GM23338 (cell line): ENCODE measurements at regions not wholly inside any gene's neighbourhood (a gene's known extent, or its start where the extent isn't known, plus 50 kb on each side); places are given as distances from the start of the nearest gene placed in this dataset.

Source experiments
- ATAC-seq: fragments of 200-7000 bp; cut with Tn5 transposase; 3 replicates; pipeline ENCODE4 v1.9.1; 2020
- DNase-seq: peaks from one replicate; pipeline ENCODE4 v3.0.0-alpha.2; 2015; ENCODE audit warnings: low spot score
- H2AFZ ChIP-seq: fragments of 200-600 bp; sonication (generic); 2 replicates; pipeline ENCODE4 v1.8.0; 2016; ENCODE audit warnings: antibody characterized with exemption, mild to moderate bottlenecking, moderate library complexity
- H3F3A ChIP-seq: fragments of 200-600 bp; sonication (generic); replicated peaks from 2 replicates; pipeline ENCODE4 v1.8.0; 2017; ENCODE audit warnings: antibody characterized with exemption, mixed run types, low read depth
- H3K27ac ChIP-seq: fragments of 200-600 bp; sonication (generic); 2 replicates; pipeline ENCODE4 v1.6.1; 2016; ENCODE audit warnings: low read depth
- H3K27me3 ChIP-seq: fragments of 200-600 bp; sonication (generic); 2 replicates; pipeline ENCODE4 v1.8.0; 2016; ENCODE audit warnings: mild to moderate bottlenecking, mixed run types, moderate library complexity; ENCODE audit not compliant: insufficient read depth
- H3K36me3 ChIP-seq: fragments of 200-600 bp; sonication (generic); 2 replicates; pipeline ENCODE4 v1.8.0; 2016; ENCODE audit warnings: mild to moderate bottlenecking; ENCODE audit not compliant: insufficient read depth
- H3K4me1 ChIP-seq: fragments of 200-600 bp; sonication (generic); 2 replicates; pipeline ENCODE4 v1.8.0; 2016; ENCODE audit warnings: mild to moderate bottlenecking, moderate library complexity; ENCODE audit not compliant: insufficient read depth
- H3K4me2 ChIP-seq: fragments of 200-600 bp; sonication (generic); 2 replicates; pipeline ENCODE4 v1.7.1; 2017; ENCODE audit warnings: mixed run types
- H3K4me3 ChIP-seq: fragments of 200-600 bp; sonication (generic); 2 replicates; pipeline ENCODE4 v1.6.1; 2016; ENCODE audit warnings: mixed run types
- H3K79me2 ChIP-seq: fragments of 200-600 bp; sonication (generic); replicated peaks from 2 replicates; pipeline ENCODE4 v1.8.0; 2017; ENCODE audit warnings: mild to moderate bottlenecking; ENCODE audit not compliant: insufficient read depth
- H3K9me2 ChIP-seq: fragments of 200-600 bp; sonication (generic); 2 replicates; pipeline ENCODE4 v1.8.0; 2017; ENCODE audit not compliant: insufficient read depth
- H4K20me1 ChIP-seq: fragments of 200-600 bp; sonication (generic); replicated peaks from 2 replicates; pipeline ENCODE4 v1.8.0; 2017; ENCODE audit warnings: mild to moderate bottlenecking; ENCODE audit not compliant: insufficient read depth
- H3K27ac Mint-ChIP-seq: 2 replicates; pipeline ENCODE4 v1.8.0; 2020; ENCODE audit warnings: inconsistent platforms, mild to moderate bottlenecking, moderate library complexity, mixed read lengths
- H3K27me3 Mint-ChIP-seq: 3 replicates; pipeline ENCODE4 v1.8.0; 2022; ENCODE audit warnings: low read depth, mild to moderate bottlenecking, moderate library complexity, mixed read lengths, inconsistent platforms; ENCODE audit not compliant: insufficient read depth, poor library complexity
- H3K36me3 Mint-ChIP-seq: 3 replicates; pipeline ENCODE4 v1.8.0; 2021; ENCODE audit warnings: low read depth, mild to moderate bottlenecking, inconsistent platforms, moderate library complexity, mixed read lengths
- H3K4me1 Mint-ChIP-seq: 3 replicates; pipeline ENCODE4 v1.8.0; 2020; ENCODE audit warnings: mild to moderate bottlenecking, inconsistent platforms, mixed read lengths
- H3K4me3 Mint-ChIP-seq: 3 replicates; pipeline ENCODE4 v1.8.0; 2021; ENCODE audit warnings: moderate library complexity, mild to moderate bottlenecking, inconsistent platforms, mixed read lengths
- H3K9me3 Mint-ChIP-seq: 3 replicates; pipeline ENCODE4 v1.8.0; 2020; ENCODE audit warnings: moderate library complexity, mild to moderate bottlenecking, inconsistent platforms, mixed read lengths
- CREB1 ChIP-seq: fragments of 250-450 bp; sonication (Bioruptor Pico); IDR thresholded peaks from 2 replicates; pipeline ENCODE4 v1.5.0; 2020; ENCODE audit warnings: low read depth, mild to moderate bottlenecking, moderate library complexity
- ETS1 ChIP-seq: IDR thresholded peaks from 2 replicates; pipeline ENCODE4 v1.6.1; 2016; ENCODE audit warnings: antibody characterized with exemption
- EZH2 ChIP-seq: fragments of 200-600 bp; sonication (generic); IDR thresholded peaks from one replicate; pipeline ENCODE4 v1.8.0; 2017; ENCODE audit warnings: antibody characterized with exemption, mild to moderate bottlenecking, low read depth; ENCODE audit not compliant: unreplicated experiment
- EZH2phosphoT487 ChIP-seq: fragments of 200-600 bp; sonication (generic); IDR thresholded peaks from one replicate; pipeline ENCODE4 v1.8.1; 2018; ENCODE audit warnings: antibody characterized with exemption; ENCODE audit not compliant: unreplicated experiment
- NANOG ChIP-seq: IDR thresholded peaks from 2 replicates; pipeline ENCODE4 v1.6.1; 2016; ENCODE audit warnings: antibody characterized with exemption, borderline replicate concordance
- POLR2AphosphoS5 ChIP-seq: IDR thresholded peaks from 2 replicates; pipeline ENCODE4 v1.6.1; 2016; ENCODE audit warnings: antibody characterized with exemption, low read depth
- REST ChIP-seq: IDR thresholded peaks from one replicate; pipeline ENCODE4 v1.6.1; 2018; ENCODE audit warnings: antibody characterized with exemption; ENCODE audit not compliant: unreplicated experiment
- STAT1 ChIP-seq: IDR thresholded peaks from one replicate; pipeline ENCODE4 v1.6.1; 2016; ENCODE audit warnings: antibody characterized with exemption; ENCODE audit not compliant: unreplicated experiment
- ZNF114 ChIP-seq: fragments of 250-450 bp; sonication (Bioruptor Pico); IDR thresholded peaks from 2 replicates; pipeline ENCODE4 v1.5.0; 2020; ENCODE audit warnings: mild to moderate bottlenecking, moderate library complexity
- ZNF331 ChIP-seq: fragments of 250-450 bp; sonication (Bioruptor Pico); IDR thresholded peaks from 2 replicates; pipeline ENCODE4 v1.5.0; 2020; ENCODE audit warnings: low read depth, mild to moderate bottlenecking, moderate library complexity
- ZNF462 ChIP-seq: fragments of 250-450 bp; sonication (Bioruptor Pico); IDR thresholded peaks from 2 replicates; pipeline ENCODE4 v1.5.0; 2020; ENCODE audit warnings: mild to moderate bottlenecking, moderate library complexity

- DNase-seq, result no peak
- Histone ChIP-seq H3K4me1 (no peaks in the 10 kb centered on the region), H3K27me3 (no peaks in the 10 kb centered on the region), H3K27ac (no peak overlapping the region), H3K9me2 (no peaks in the 10 kb centered on the region; the same call in 1 of the 2 replicates), H4K20me1 (no peaks in the 10 kb centered on the region), H2AFZ (no peak overlapping the region), H3K4me2 (no peak overlapping the region), H3K79me2 (no peaks in the 10 kb centered on the region), H3K36me3 (no peaks in the 10 kb centered on the region), H3F3A (no peaks in the 10 kb centered on the region), H3K4me3 (no peak overlapping the region)
- no peak for ATAC-seq
- Mint-ChIP-seq H3K27ac (no peak overlapping the region), H3K4me3 (no peak overlapping the region), H3K36me3 (peaks cover 6% of the 10 kb centered on the region), H3K27me3 (peaks cover 5% of the 10 kb centered on the region), H3K9me3 (peaks cover 9% of the 10 kb centered on the region), H3K4me1 (no peaks in the 10 kb centered on the region)
- TF ChIP-seq CREB1, result no peak
- TF ChIP-seq EZH2, result no peak
- TF ChIP-seq ETS1, result no peak
Measured at GRCh38 chr6:19269341-19269898, 567.8 kb upstream of the ID4 start.

- peaks cover 5% of the 10 kb centered on the region for H3K27me3 Mint-ChIP-seq
- H3K4me3 Mint-ChIP-seq, result no peak overlapping the region
- Histone ChIP-seq H3K79me2 (no peaks in the 10 kb centered on the region), H3F3A (no peaks in the 10 kb centered on the region), H3K9me2 (peaks cover 4% of the 10 kb centered on the region; the same call in 1 of the 2 replicates), H3K4me3 (no peak overlapping the region), H3K4me2 (no peak overlapping the region), H4K20me1 (no peaks in the 10 kb centered on the region), H3K27me3 (no peaks in the 10 kb centered on the region), H3K27ac (no peak overlapping the region), H3K36me3 (no peaks in the 10 kb centered on the region), H3K4me1 (no peaks in the 10 kb centered on the region), H2AFZ (no peak overlapping the region)
- no peaks in the 10 kb centered on the region for H3K4me1 Mint-ChIP-seq
- DNase-seq (no peak), ATAC-seq (no peak)
- peaks cover 9% of the 10 kb centered on the region for H3K9me3 Mint-ChIP-seq
- peaks cover 6% of the 10 kb centered on the region for H3K36me3 Mint-ChIP-seq
- no peak overlapping the region for H3K27ac Mint-ChIP-seq
- no peak for TF ChIP-seq ZNF331
- TF ChIP-seq NANOG, result no peak
- TF ChIP-seq REST, result no peak
- TF ChIP-seq ZNF462 (CRISPR knock-in tag), result no peak
- TF ChIP-seq POLR2AphosphoS5, result no peak
- TF ChIP-seq ZNF114, result no peak
- no peak for TF ChIP-seq EZH2phosphoT487
- TF ChIP-seq STAT1, result no peak
Measured at GRCh38 chr6:19270616-19271015, 566.6 kb upstream of the ID4 start.
